Skin epidermis (tissue), 12 donors: ENCODE measurements at regions not wholly inside any gene's neighbourhood (a gene's known extent, or its start where the extent isn't known, plus 50 kb on each side); places are given as distances from the start of the nearest gene placed in this dataset.

ENCODE experiments used
- H3K27ac ChIP-seq, 21 experiments: fragments of 200-600 bp; sonication (generic) in 11 of 21; one replicate each; pipeline ENCODE4 v1.5.0; 2020; ENCODE audit warnings: mild to moderate bottlenecking in 3 of 21, inconsistent platforms in 2 of 21, moderate library complexity in 2 of 21
- H3K4me3 ChIP-seq, 7 experiments: fragments of 200-600 bp; sonication (generic) in 2 of 7; one replicate each; pipeline ENCODE4 v1.5.0; 2020; ENCODE audit warnings: inconsistent platforms in 2 of 7, mild to moderate bottlenecking in 2 of 7, moderate library complexity in 1 of 7

- Histone ChIP-seq H3K27ac (no peak overlapping the region), H3K4me3 (no peak overlapping the region)
These were observed 122.0 kb upstream of the ARID1B start for GRCh38 chr6:156654919-156655918.

GRCh38 chr6:156652231-156652750, 124.9 kb upstream of the ARID1B start:
- Histone ChIP-seq H3K4me3 (no peak overlapping the region), H3K27ac (no peak overlapping the region)

- H3K27ac ChIP-seq = no peak overlapping the region
- H3K4me3 ChIP-seq = no peak overlapping the region
These were observed 125.7 kb upstream of the ARID1B start for GRCh38 chr6:156651486-156651885.

- Histone ChIP-seq H3K27ac (no peak overlapping the region), H3K4me3 (no peak overlapping the region)
These were observed 126.2 kb upstream of the ARID1B start for GRCh38 chr6:156650896-156651390.

GRCh38 chr6:156648616-156649015, 128.6 kb upstream of the ARID1B start:
- no peak overlapping the region for H3K27ac ChIP-seq

GRCh38 chr6:156647991-156648390, 129.2 kb upstream of the ARID1B start:
- no peak overlapping the region for H3K27ac ChIP-seq
- H3K4me3 ChIP-seq = no peak overlapping the region

More at GRCh38 chr6:156648616-156649015, 128.6 kb upstream of the ARID1B start:
- no peak overlapping the region for H3K4me3 ChIP-seq

GRCh38 chr6:156647140-156647784, 129.9 kb upstream of the ARID1B start:
- no peak overlapping the region for H3K27ac ChIP-seq
- no peak overlapping the region for H3K4me3 ChIP-seq

DNA sequence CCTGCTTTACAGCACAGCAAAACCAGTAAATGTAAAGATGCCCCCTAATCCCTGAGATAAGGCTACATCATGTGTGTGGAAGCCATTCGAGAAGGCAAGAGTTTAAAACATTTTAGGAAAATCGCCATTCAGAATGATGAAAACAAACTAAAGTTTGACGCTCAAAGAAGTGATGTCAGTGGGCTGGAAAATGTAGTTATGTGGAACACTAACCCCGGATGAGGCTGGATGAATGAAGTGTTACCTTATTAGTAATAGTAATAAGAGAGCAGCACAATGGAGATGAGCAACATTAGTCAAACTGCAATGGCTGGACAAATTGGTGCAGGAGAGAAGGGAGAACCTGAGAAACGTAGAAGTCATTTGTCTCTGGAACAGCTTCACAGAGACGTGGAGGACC, 130.7 kb upstream of the ARID1B start:
- Histone ChIP-seq H3K4me3 (no peak overlapping the region), H3K27ac (no peak overlapping the region)

GRCh38 chr6:156645097-156645496, 132.1 kb upstream of the ARID1B start:
- Histone ChIP-seq H3K27ac (no peak overlapping the region), H3K4me3 (no peak overlapping the region)

- Histone ChIP-seq H3K27ac (no peak overlapping the region), H3K4me3 (no peak overlapping the region)
These were observed 138.0 kb upstream of the ARID1B start for GRCh38 chr6:156639009-156639721.

DNA sequence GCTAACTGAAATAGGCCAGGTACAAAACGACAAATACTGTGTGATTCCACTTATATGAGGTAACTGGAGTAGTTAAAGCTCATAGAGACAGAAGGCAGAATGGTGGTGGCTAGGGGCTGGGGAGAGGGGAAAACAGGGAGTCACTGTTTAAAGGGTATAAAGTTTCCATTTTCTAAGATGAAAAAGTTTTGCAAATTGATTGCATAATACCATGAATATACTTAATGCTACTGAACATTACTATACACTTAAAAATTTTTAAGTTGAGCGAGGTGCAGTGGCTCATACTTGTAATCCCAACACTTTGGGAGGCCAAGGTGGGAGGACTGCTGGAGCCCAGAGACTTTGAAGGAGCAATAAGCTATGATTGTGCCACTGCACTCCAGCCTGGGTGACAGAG, 138.6 kb upstream of the ARID1B start:
- no peak overlapping the region for H3K4me3 ChIP-seq
- no peak overlapping the region for H3K27ac ChIP-seq

GRCh38 chr6:156634951-156635371, 142.2 kb upstream of the ARID1B start:
- Histone ChIP-seq H3K4me3 (peak overlapping the region in 2 of 7 experiments; percentile 5 to 13), H3K27ac (peak overlapping the region in 3 of 21 experiments; percentile 15 to 71 (median 24))

- Histone ChIP-seq H3K4me3 (no peak overlapping the region), H3K27ac (no peak overlapping the region)
These were observed 143.1 kb upstream of the ARID1B start for GRCh38 chr6:156634048-156634447.

- Histone ChIP-seq H3K4me3 (no peak overlapping the region), H3K27ac (no peak overlapping the region)
These were observed 143.9 kb upstream of the ARID1B start for GRCh38 chr6:156633291-156633690.

GRCh38 chr6:156630613-156631302, 146.4 kb upstream of the ARID1B start:
- H3K27ac ChIP-seq = no peak overlapping the region
- no peak overlapping the region for H3K4me3 ChIP-seq

DNA sequence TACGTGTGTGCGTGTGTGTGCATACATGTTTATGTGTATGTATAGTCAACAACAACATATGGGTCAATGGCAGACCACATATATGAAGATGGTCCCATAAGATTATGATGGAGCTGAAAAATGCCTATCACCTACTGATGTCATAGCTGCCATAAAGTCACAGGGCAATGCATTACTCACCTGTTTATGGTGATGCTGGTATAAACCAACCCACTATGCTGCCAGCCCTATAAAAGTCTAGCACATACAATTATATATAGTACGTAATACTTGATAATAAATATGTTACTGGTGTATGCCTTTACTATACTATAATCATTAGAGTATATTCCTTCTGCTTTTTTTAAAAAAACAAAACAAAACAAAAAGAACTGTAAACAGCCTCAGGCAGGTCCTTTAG, 148.4 kb upstream of the ARID1B start:
- H3K4me3 ChIP-seq = no peak overlapping the region
- no peak overlapping the region for H3K27ac ChIP-seq

GRCh38 chr6:156627524-156627923, 149.7 kb upstream of the ARID1B start:
- no peak overlapping the region for H3K4me3 ChIP-seq
- H3K27ac ChIP-seq = no peak overlapping the region

DNA sequence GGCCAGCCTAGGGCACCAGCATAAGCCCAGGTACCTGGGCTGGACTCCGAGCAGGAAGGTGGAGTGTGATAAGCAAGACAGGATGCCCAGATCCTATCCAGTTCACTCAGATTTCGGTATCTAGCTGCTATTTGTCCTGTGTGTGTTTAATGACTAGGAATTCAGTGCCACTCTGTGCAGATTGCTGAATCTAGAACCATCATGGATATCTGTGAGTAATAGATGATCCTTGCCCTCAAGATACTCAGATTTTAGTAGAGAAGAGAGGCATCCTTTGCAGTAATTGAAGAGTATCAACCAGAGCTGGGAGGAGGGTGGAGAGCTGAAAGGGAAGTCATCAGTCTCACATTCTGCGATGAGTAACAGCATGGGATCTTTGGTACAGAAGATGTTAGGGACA, 155.0 kb upstream of the ARID1B start:
- Histone ChIP-seq H3K4me3 (no peak overlapping the region), H3K27ac (no peak overlapping the region)

GRCh38 chr6:156620331-156620730, 156.8 kb upstream of the ARID1B start:
- H3K4me3 ChIP-seq = no peak overlapping the region
- no peak overlapping the region for H3K27ac ChIP-seq
